ENCODE measurements at regions not wholly inside any gene's neighbourhood (a gene's known extent, or its start where the extent isn't known, plus 50 kb on each side); places are given as distances from the start of the nearest gene placed in this dataset.

DNA sequence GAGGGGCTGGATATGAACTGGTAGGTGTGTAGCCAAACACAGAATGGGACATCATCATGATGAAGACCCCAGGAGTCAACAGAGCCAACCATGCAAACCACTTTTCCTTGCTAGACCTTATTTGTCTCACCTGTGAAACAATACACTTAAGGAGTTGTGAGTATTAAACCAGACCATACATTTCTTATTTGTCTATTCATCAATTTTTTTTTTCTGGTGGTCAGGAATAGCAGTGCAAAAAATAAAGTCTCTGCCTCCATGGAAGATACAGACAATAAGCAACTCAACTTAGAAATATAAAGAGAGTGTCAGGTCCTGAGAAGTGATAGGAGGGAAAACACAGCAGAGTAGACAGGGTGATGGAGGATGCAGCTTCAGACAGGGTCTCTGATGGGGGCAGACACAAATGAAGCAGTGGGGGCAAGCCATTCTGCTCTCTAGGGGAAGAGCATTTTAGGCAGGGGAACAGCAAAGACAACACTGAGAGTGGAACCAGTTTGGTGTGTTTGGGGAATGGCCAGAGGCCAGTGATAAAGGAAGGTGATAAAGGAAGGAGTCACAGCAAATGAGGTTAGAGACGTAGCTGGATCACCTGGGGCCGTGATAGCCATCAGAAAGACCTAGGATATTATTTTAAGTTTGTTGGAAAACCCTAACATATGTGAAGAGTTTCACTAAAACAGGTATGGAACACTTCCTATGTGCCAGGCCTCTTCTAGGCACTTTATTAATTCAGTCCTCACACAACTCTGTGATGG is 256.2 kb downstream of the MAN2A1 start:
- DNase-seq, result no peak

DNA sequence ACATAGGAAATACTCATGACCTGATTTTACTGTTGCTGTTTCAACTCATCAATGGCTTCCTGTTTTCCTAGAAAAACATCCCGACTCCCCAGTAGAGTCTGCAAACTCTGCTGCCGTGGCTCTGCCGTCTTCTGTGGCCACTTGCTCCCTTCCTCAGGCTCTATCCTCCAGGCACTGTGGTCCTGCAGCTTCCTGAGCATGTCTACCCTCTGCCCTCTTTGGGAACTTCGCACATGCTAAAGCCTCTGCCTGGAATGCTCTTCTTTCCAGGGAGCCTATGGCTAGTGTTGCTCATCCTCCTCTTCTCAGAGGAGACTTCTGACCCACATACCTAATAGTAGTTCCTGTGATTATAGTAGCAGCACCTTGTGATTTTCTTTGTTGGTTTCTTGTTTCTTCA is 256.9 kb downstream of the MAN2A1 start:
- DNase-seq, result no peak

- DNase-seq, result no peak
Measured at GRCh38 chr5:109947667-109948066, 257.9 kb downstream of the MAN2A1 start.

GRCh38 chr5:109950634-109951033 is 260.9 kb downstream of the MAN2A1 start:
- no peak for DNase-seq

DNA sequence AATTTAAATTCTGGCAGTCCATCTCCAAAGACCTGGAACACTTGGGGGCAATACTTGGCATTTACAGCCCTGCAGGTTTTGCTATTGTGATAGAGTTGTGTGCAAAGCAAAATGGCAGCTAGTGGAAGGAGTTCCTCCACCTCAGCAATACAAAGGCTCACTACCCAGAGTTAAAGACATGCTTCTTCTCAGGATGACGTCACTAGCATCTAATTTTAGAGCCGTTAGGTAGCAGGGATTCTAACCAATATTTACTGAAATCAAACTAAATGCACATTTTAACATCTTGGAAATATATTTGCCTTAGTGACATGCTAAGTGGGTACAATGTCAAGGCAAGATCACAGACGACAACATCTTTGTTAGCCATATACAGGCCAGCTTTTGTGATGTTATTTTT is 261.6 kb downstream of the MAN2A1 start:
- no peak for DNase-seq

DNA sequence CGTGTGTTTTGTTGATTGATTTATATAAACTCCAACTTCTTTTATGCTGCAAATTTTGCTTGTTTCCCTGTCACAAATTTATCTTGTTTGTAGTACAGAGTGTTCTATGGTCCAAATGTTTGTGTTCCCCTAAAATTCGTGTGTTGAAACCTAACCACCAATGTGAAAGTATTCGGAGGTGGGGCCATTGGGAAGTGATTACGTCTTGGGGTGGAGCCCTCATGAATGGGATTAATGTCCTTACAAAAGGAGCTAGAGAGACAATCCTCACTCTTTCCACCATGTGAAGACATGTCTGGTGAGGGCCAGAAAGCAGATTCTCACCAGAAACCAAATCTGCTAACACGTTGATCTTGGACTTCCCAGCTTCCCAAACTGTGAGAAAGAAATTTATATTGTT is 262.0 kb downstream of the MAN2A1 start:
- no peak for DNase-seq

- no peak for DNase-seq
Measured at GRCh38 chr5:109953761-109954160, 264.0 kb downstream of the MAN2A1 start.

DNA sequence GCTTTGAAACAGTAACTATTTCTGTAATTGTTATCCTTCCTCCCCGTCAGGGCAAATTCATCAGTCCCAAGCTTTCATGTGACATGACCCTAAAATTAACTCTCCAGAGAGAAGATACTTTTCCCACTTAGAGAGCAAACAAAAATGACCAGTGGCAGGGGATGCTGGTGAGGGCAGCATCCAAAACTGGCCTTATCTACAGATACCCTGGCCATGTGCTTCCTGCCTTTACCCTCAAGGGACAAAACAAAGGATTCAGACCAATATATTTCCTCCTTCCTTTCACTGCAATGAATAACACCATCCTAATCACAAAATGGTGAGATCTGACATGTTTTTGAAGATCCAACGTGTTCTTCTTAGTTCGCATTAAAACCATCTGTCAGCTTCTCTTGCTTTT is 267.2 kb downstream of the MAN2A1 start:
- no peak for DNase-seq

DNA sequence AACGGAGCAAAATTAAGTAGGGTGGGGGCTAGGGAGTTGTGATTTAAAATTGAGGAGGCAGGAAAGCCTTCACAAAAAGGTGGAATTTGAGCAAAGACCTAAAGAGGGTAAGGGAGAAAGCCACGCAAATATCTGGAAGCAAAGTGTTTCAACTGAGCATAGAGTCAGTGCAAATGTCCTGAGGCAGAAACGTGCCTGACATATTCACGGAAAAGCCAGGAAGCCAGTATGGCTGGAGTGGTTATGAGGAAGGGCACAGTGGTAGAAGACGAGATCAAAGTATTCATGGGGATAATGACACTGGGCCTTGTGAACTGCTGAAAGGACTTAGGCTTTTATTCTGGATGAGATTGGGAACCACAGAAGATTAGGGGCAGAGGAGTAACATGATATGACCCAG is 268.4 kb downstream of the MAN2A1 start:
- no peak for DNase-seq

GRCh38 chr5:109959652-109960051 is 269.9 kb downstream of the MAN2A1 start:
- no peak for DNase-seq

- no peak for DNase-seq
Measured at GRCh38 chr5:109961751-109962150, 272.0 kb downstream of the MAN2A1 start.

DNA sequence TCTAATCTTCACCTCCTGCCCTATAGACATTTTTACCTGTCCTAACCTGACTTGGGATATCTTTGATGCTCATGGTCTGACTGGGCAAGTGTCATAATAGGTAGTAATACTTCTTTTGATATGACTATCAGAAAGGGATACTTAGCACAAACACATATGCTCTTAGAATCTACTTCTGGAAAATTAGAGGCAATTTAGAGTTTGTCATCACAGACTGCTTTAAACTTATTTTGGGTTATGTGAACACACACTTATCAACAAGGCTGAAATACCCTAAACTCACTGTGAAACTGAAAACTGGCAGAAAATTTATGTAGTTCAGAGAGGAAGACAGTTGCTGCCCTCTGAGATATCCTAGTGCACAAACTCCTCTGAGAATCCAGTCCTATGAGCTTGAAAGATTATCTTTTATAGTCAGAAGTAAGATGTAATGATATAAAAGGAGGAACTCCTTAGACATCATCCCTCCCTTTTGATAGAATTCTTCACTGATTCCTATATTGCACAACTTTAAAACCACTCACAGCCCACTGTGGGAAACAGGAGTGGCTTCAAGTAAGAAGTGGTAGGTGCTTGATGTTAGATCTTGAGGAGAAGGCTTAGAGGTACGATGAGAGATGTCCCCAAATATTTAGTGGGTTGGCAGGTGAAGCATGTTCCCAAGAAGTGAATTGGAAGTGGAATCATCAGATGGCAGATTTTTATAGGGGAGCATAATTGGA is 273.3 kb downstream of the MAN2A1 start:
- no peak for DNase-seq

- DNase-seq, result no peak
Measured at GRCh38 chr5:109964136-109964535, 274.4 kb downstream of the MAN2A1 start.

GRCh38 chr5:109965634-109966033 is 275.9 kb downstream of the MAN2A1 start:
- DNase-seq, result no peak

- DNase-seq, result no peak
Measured at GRCh38 chr5:109971968-109972367, 282.2 kb downstream of the MAN2A1 start.

- DNase-seq, result no peak
Measured at GRCh38 chr5:109981979-109982378, 292.3 kb downstream of the MAN2A1 start.

- no peak for DNase-seq
Measured at GRCh38 chr5:109982966-109983534, 293.3 kb downstream of the MAN2A1 start.

DNA sequence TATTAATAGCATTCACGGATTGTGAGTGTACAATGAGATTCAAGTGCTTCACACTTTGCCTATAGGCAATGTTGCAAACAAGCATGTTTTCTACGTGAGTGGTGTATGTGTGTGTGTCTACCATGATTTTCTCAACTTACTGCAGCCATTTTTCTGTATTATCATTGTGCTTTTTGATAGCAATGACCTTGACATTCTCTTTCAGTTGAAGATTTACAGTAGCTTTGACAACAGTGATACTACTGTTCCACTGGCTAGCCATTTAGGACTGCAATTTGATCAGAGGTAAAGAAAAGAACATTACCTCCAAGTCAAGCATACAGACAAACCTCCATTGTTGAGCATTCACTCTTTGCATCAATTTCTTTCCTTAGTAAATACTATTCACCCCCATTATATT is 297.0 kb downstream of the MAN2A1 start:
- no peak for DNase-seq

- no peak for DNase-seq
Measured at GRCh38 chr5:109987355-109987754, 297.6 kb downstream of the MAN2A1 start.

DNA sequence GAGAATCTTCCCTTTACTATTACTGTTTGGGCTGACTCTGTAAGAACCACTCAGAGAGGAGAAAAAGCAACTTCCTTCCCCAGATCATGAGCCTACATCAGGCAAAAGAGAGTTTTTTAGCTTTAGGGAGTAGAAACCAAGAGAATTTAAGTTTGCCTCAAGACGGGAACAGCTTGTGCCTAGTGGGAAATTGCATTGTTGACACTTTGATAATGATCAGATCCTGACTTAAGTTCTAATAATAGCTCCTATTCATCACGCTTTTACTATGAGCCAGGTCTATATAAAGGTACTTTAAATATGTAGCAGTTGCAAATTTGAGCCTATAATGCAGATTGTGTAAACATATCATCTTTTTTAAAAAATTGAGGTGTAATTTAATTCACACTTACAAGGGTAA is 298.2 kb downstream of the MAN2A1 start:
- no peak for DNase-seq

DNA sequence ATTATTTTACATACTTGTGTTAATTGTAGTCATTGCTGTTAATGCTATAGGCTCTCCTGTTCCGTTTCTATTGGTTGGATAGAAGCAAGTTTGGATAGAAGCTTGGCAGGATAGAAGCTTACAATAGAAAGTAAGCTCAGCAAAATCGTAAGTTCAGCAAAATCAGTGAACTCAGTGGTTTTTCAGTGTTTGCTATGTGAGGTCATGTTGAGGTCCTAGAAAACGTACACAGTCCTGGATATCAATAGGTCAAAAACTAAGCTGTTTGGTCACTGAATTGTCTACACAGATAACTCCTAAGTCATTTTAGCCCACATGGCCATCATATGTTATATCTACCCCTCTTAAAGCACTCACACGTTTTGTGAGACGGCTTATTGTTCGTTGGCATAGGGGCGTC is 299.4 kb downstream of the MAN2A1 start:
- DNase-seq, result no peak

DNA sequence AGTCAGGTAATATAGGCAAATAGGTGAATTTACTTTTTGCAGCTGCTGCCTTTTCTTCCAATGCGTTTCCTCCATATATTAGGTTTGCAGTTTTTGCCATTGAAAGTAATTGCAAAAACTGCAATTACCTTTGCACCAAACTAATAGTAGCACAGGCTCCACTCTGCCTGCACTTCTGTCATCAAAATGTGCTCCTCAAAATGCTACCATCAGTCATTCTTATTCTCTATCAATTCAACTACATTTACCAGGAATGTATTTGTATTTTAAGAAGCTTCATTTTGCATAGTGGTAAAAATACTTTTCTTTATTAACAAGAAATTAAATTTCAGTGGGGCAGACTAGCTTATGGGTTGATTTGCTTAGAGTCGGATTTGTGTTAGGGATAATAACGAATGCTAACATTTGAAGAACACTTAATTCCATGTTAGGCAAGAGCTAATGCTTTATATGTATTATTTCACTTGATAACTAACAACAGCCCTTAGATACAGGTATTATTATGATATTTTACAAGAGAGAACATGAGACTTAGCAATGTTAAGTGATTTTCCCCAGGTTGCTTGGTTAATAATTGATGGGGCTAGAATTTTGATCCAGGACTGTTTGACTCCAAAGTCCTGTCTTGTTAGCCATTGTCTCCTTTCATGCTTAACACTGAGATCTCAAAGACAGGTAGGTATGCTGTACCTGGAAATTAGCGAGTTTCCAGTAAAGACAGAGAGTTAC is 300.4 kb downstream of the MAN2A1 start:
- DNase-seq, result no peak

- DNase-seq, result no peak
Measured at GRCh38 chr5:109990723-109991359, 301.1 kb downstream of the MAN2A1 start.
